Esophagus mucosa (tissue), 1 donor: ENCODE measurements at regions not wholly inside any gene's neighbourhood (a gene's known extent, or its start where the extent isn't known, plus 50 kb on each side); places are given as distances from the start of the nearest gene placed in this dataset.

Experiments used
- ATAC-seq: fragments of 200-7000 bp; cut with Tn5 transposase; one replicate; pipeline ENCODE4 v1.9.1; 2020
- donor health status: DM: yes; HTN: yes; CAD: no.

DNA sequence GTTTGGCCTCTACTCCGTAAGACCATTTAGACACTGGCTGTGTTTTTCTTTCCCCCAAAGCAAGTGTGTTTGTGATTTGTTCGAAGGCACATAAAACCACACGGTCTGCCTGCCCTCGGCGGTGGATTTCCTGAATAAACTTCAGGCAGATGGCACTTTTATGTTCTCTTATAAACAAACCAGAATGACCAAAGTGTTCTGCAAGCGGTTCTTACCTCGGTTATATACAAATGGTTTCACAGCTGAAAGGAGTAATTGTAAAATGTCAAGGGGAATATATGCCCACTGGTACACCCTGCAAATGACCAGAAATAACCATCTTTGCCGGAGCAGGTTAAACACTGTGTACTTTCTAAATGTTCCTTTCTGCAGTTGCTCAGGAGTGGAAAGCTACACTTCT, 1475.8 kb upstream of the TMEM132C start:
- ATAC-seq, result no peak

DNA sequence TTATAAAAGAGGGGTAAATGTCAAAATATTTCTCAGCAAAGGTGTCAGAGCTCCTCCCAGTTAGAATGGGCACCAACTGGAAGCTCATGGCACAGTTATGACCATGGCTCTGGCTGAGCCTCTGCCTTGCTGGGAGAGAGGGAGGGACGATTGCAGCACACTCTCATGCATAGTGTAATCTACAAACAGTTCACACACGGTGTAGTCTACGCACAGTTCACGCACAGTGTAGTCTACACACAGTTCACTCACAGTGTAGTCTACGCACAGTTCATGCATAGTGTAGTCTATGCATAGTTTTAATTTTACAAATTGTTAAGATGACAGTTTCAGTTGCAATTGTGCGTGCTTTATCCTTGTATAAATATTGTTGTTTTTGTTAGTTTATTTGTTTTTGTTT, 1474.6 kb upstream of the TMEM132C start:
- no peak for ATAC-seq

DNA sequence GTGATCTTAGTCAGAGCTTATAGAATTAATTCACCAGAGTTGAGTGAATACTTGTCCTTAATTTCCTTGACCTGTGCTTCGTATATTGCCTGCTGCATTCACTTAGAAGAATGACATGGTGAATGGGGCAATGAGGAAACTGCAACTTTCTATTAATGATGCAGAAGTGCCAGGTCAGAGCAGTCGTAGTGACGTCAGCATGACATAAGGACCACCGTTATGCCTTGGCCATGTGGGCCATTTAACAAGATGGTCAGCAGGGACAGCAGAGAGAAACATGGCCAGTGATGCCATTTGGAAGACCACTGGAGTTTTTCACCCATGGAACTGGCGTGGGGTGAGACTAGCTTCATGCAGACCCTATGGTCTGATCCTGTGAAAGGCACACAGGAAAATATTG, 1469.4 kb upstream of the TMEM132C start:
- ATAC-seq, result no peak

DNA sequence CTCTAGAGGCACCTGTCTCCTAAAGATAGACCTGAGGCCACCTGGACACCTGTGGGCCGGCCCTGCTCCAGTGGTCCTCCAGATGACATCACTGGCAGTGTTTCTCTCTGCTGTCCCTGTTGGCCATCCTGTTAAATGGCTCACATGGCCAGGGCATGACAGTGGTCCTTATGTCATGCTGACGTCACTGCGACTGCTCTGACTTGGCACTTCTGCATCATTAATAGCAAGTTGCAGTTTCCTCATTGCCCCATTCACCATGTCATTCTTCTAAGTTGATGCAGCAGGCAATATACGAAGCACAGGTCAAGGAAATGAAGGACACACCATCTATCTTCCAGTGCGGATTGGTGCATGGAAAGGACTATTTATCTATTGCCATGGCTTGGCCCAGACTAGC, 1468.5 kb upstream of the TMEM132C start:
- ATAC-seq, result no peak

DNA sequence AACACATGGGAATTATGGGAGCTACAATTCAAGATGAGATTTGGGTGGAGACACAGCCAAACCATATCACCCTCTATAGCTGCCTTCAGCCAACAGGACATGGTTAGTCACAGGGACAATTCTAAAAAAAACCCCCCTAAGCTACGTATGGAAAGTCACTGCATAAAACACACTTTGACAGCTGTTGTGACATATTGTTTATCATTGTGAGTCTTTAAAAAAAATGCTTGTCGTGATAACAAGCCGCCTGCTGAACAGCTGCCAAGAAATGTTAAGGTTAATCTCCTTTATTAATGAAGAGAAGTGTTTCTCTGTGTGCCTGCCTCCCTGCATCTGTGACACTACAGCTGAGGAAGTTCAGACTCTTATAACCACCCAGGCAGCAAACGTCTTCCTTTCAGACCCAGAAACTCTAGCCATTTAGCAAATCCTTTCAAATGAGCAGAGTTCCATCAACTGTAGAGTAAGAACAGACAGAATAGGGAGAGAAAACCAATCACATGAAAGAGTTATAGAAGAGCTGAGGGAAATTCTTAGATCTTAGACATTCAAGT, 1459.6 kb upstream of the TMEM132C start:
- no peak for ATAC-seq

DNA sequence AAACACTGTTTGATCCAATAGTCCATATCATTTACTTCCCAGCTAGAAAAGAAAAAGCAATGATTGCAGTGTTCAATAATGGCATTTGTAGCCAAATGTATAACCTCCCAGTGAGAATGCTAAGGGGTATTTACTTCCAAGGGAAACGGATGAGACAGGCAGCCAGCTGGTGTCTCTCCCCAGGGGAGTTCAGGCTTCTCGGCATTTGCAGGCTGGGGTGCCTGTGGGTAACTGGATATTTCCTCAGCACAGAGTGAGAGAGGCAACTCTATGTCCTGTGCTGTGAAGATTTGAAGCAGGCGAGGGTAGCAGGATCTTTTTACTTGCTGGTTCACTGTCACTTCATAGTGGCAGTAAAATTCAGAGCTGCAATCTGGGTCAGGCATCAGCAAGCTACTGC, 1455.6 kb upstream of the TMEM132C start:
- ATAC-seq, result no peak

DNA sequence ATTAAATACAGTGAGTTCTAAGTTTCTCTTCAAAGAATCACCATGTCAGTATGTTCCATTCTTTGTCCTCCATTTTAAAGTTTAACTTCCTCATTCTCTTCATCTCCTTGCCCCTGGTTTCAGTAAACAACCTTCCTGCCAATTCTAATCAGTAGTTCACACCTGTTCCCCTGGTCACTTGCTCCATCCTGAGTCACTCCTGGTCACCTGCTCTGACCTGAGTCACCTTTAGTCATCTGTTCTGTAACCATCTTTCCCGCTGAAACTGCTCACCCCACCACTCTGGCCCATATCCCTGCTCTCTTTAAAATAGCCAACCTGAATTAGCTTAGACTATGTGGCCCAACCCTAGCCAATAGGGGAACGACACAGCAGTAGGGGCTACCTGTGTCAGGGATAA, 1447.4 kb upstream of the TMEM132C start:
- no peak for ATAC-seq

DNA sequence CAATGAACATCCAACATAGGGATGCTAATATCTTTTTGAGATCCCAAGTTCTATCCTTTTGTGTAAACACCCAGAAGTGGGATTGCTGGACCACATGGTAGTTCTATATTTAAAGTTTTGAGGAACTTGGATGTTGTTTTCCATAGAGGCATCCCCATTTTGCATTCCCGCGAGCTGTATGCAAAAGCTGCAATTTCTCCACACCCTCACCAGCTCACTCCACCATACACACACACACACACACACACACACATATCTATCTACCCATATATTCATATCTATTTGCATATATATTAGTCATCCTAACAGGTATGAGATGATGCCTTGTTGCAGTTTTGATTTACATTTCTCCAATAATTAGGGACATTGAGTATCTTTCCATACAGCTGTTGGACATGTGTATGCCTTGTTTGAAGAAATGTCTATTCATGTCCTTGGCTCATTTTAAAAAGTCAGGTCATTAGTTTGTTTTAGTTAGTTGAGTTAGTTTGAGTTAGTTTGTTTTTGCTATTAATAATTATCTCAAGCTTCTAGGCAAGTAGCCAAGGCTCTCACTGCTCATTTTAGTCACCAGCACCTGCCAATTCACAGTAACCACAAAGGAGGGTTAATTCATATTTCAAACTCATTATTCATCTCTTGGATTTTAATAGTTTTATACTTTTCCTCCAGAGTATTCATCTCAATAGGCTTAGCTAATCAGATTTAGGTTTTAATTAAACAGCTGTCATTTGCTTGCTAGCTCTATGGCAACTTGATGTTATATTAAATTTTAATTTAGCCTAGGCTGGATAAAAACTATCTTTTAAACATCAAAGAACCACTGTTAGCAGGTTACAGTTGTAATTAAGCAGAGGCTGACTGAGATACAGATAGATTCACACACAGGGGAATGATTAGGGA, 1435.9 kb upstream of the TMEM132C start:
- ATAC-seq, result no peak

DNA sequence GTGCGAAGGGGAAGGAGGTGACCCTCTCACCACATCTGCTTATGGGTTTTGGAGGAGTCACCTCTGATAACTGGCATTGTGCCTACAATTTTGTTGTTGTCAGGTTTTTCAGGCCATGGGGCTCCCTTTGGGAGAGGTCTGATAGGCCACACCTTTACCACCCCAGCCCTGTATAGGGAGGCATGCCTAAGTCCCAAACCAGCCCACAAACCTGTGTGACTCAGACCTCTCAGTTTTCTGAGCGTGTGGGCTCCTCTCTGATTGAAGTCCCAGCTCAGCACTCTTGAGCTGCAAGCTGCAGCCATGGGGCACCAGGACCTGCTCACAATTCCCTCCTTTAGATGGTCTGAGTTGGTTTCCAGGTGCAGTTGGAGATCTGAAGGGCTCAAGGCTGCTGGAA, 1429.3 kb upstream of the TMEM132C start:
- no peak for ATAC-seq

DNA sequence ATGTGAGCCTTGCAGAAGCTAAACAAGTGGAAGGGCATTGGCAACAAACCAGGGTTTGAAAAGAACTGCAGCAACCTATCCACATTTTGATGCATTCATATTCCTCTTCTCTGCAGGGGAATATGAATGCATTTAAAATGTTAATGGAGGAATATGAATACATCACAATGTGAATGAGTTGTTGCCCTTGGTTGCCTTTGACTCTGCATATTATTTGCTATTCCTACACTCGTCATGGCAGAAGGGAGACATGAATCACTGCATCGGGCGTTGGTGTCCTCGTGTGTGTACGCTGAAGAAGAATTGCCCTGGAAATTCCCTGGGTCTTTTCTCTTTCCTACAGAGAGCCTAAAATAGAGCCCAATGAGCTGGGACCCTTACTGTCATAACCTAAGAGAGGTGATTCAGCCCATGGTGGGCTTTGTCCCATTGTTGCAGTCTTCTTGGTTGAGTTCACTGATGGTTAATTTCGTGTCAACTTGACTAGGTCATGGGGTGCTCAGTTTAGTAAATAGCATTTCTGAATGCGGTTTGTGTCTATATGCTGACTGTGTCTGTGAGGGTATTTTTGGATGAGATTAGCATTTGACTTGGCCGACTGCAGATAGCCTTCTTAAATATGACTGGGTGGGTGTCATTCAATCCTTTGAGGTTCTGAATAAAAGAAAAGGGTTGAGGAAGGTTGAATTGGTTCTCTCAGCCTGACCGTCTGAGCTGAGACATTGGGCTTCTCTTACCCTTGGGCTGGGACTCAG, 1422.9 kb upstream of the TMEM132C start:
- no peak for ATAC-seq

DNA sequence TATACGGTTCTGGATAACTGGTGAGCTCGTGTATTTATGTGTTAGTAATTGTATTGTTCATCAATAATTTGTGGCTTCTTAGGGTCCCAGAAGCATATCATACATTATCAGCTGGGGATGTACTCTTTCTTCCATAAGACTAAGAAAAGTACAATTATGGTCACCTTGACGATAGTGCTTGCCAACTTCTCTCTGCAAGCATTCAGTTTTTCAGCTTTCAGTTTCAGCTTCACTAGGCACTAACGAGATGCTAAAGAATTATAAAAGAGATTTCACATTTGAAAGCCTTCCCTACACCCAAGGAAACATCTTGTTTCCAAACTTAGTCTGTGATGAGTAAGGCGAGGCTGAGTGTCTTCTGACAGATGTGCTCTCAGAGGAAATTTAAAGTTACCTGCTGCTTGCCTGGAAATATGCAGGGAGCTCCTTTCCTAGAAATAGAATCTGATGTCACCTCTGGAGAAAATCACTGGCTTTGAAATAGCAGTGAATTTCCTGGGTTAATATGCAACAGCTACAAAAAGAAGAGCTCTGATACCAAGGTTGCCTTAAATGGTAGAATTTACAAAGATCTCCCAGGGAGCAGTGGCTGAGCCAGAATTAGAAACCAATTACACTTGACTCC, 1419.9 kb upstream of the TMEM132C start:
- ATAC-seq, result no peak

DNA sequence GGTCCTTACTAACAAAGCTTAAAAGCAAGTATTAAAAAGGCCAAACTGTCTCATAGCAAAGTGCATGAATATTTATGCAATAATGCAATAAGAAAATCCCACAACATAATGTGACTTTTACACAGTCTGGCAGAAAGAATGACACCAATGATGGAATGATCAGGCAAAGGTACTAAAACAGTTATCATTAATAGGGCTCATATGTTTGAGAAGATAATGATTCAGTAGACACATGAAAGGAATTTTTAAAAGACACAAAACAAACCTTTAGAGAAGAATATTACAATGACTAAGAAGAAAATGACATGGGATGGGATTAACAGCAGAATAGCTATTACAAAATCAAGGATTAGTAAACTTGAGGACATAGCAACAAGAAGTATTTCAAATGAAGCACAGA, 1411.2 kb upstream of the TMEM132C start:
- no peak for ATAC-seq

DNA sequence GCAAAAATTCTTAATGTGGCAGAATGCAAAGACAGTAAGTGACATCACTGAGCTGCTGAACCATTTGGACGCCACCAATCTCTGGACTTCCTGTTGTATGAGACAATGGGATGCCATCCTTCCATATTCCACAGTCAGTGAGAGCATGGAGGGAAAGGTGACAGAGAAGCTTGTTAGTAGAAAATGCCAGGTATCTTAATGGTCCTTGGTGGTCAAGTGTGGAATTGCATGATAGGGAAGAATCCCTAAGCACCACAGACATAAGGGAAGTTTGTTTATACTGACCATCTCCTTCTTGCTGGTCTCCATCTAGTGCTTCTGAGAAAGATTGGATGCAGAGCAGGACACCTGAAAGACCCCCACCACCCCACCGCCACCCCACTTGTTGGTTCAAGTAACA, 1410.0 kb upstream of the TMEM132C start:
- no peak for ATAC-seq

DNA sequence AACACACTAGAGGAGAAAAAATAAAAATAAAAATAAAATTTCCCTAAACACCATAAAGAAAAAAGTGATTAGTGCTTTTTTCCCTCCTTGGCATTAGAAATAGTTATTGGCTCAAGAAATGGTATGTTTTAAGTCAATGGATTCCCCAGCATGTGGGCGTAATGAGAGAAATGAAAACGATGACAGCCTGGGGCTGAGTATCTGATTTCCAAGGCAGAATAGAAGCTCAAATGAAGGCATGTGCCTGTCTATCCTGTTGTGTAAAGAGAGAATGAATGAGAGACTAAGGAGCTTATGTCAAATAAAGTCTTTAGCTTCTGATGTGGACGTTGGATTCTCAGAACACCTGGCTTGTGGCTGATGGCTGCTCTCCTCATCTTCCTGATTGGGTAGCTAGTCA, 1408.4 kb upstream of the TMEM132C start:
- ATAC-seq, result no peak

DNA sequence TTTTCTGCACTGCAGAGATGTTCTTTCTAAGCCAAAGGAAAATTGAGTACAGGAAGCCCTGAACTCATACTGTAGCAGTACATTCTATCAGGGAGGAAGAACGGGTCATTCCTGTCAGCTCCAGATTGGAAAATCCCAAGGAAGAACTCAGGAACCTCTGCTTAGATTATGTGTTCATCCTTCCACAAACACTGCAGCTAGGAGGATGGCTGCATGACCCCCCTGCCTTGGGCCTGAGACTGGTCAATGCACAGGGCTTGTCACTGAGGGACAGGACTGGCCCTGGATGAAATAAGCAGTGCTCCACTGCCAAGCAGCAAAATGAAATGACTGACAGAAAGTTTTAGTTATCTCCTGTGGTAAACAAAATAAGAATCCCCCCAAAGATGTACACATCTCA, 1406.8 kb upstream of the TMEM132C start:
- ATAC-seq, result no peak

DNA sequence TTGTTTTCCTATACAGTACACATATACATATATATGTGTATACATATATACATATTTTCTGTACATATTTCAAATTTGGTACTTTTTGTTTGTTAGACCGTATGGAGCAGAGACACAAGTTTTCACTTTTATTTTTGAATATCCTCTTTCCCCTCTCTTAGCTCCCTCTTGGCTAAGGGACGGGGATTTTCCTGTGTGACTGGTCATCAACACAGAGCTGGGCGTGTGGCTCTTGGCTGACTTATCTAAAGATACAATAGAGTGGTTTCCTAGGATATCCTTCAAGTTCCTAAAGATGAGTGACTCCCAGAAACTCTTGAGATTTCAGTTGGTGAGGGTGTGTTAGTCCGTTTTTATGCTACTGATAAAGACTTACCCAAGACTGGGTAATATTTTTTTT, 1404.5 kb upstream of the TMEM132C start:
- ATAC-seq, result no peak

DNA sequence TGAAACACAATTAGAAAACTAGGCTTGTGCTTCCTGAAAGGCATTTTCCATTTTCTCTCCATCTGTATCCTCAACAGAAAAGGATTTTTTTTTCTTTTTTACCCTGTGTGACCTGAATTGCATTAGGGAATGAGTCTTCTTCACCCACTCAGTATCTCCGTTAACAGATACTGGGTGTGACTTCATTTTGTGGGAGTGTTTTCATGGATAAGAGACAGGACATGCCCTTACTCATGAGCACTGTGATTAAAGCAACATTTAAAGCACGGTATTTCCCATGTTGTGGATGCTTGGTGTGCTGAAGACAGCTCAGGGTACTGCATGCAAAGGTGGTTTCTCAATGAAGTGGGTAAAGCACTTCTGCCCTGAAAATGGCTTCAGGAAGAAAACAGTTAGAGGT, 1397.3 kb upstream of the TMEM132C start:
- ATAC-seq, result no peak

DNA sequence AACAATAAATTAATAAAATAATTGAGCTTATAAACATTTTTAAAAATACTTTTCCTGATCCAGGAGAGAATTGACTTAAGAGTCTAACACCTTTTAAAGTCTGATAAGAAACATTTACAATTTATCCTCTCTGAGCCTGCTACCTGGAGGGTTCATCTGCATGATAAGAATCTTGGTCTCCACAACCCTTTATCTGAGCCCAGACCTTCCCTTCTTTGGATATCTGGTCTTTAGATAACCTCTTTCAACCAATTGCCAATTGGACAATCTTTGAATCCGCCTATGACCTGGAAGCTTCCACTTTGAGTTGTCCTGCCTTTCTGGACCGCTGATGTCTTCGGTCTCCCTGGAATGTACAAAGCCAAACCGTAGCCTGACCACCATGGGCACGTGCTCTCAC, 1393.3 kb upstream of the TMEM132C start:
- ATAC-seq, result no peak

DNA sequence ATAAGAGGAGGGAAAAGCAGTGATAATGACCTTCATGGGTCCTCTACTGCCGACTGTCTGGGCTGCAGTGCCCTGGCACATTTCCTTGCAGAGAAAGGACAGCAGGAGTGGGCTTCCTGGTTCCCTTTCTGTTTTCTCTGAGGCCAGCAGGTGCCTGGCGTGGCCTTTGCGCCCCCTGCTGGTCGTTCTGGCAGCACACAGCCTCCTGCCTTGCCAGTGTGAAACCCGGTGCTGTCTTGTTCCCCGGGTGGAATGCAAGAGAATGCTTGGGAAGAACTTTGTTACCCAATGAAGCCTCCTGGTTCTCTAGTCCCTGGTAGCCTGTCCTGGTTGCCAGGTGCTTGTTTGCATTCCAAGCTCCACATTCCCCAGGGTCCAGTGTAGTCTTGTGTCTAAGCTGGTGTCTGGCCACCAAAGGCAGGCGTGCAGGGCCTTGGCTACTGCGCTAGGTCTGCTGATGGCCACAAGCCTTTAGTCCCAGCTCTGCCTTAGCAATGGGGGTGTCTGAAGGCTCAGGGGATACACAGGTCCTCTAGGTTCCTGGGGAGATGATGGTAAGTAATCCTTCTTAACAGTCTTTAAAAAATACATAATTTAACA, 1392.4 kb upstream of the TMEM132C start:
- ATAC-seq, result peak; percentile 66

DNA sequence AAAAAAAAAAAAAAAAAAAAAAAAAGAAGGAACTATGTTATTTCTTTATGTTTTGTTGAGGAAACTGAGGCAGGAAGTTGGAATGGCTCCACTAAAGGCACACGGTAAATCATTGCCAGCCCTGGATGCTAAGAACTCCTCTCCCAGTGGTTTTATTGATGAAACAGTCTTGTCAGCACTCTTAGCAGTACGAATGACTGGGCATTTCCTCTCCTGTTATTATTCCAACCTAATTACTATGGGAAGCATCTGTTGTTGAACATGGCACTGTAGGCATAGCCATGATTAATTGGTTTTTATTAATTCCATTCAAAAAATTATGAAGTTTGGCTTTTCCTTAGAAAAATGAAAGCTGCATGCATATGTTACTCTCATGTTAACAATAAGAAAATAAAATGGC, 1387.1 kb upstream of the TMEM132C start:
- ATAC-seq, result no peak

DNA sequence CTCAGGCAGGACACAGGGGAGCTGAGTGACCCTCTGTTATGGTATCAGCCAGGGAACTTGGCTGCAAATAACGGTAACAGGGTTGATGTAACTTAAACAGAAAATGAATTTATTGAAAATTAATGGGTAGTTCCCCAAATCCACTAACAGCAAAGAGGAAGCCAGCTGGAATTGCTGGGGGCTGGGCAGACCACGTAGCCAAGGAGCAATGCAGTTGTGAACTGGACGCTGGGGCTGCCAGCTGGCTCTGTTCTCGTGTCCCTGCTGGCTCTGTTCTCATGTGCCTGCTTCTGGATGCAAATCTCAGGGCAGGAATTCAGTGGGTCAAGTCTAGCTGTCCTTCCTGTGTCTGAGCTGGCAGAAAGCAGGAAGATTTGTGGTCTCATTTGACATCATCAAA, 1383.3 kb upstream of the TMEM132C start:
- no peak for ATAC-seq

DNA sequence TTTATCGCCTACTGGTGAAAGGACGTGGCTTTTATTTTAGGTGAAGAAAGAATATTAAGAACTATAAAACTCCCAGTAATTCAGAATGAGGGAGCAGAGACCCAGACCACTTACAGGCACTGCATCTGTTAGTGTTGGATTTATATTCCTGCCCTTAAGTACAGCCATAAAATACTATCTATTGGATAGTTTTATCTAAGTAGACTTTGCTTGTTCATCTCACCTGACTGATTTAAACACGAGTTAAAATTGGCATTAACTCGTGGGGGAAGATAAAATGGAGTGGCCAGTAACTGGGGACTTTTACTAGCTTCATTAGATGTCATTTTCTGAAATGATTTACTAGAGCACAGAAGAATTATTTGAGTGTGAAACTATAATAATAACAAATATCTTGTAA, 1377.5 kb upstream of the TMEM132C start:
- no peak for ATAC-seq

DNA sequence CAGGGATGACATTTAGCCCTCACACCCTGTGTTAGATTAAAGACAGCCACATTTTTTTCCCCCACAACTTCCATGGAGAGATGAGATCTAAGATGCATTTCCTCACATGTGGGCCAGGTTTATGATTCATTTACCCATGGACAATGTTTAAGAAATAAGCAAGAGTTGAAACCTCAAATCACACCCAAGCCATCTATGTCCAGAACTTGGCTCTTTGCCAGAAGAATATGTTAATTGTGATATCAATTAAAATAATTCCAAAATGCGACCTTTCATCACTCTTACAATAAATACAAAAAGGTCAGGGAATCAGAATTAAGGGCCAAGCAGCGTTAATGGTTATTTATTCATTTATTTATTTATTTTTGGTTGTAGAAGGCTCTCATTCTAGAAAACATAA, 1376.9 kb upstream of the TMEM132C start:
- no peak for ATAC-seq
